ENCODE measurements at regions not wholly inside any gene's neighbourhood (a gene's known extent, or its start where the extent isn't known, plus 50 kb on each side); places are given as distances from the start of the nearest gene placed in this dataset.

- TF ChIP-seq CTCF (IDR thresholded peaks at IDR 0.05) (no peak), EZH2phosphoT487 (IDR thresholded peaks at IDR 0.05) (no peak), EZH2 (IDR thresholded peaks at IDR 0.05) (no peak)
Measured at GRCh38 chr6:122246906-122247658, 152.4 kb upstream of the HSF2 start.

Data from neural progenitor cell (in vitro differentiated cells).